Parathyroid adenoma (tissue), 2 donors: ENCODE measurements at regions not wholly inside any gene's neighbourhood (a gene's known extent, or its start where the extent isn't known, plus 50 kb on each side); places are given as distances from the start of the nearest gene placed in this dataset.

Experiments used
- H2AFZ ChIP-seq: fragments of 300-600 bp; sonication (generic); one replicate; pipeline ENCODE4 v1.7.0; 2017; ENCODE audit warnings: antibody characterized with exemption, mild to moderate bottlenecking
- H3K27ac ChIP-seq: fragments of 300-600 bp; sonication (generic); one replicate; pipeline ENCODE4 v1.7.0; 2017
- H3K27me3 ChIP-seq: fragments of 300-600 bp; sonication (generic); one replicate; pipeline ENCODE4 v1.7.0; 2017; ENCODE audit warnings: low read length; ENCODE audit not compliant: control insufficient read depth, insufficient read depth
- H3K36me3 ChIP-seq: fragments of 300-600 bp; sonication (generic); one replicate; pipeline ENCODE4 v1.7.0; 2017; ENCODE audit warnings: low read length; ENCODE audit not compliant: control insufficient read depth, insufficient read depth
- H3K4me1 ChIP-seq: fragments of 300-600 bp; sonication (generic); one replicate; pipeline ENCODE4 v1.7.0; 2017; ENCODE audit warnings: control low read depth
- H3K4me2 ChIP-seq: fragments of 300-600 bp; sonication (generic); one replicate; pipeline ENCODE4 v1.7.0; 2017; ENCODE audit warnings: low read length
- H3K4me3 ChIP-seq: fragments of 300-600 bp; sonication (generic); one replicate; pipeline ENCODE4 v1.7.0; 2017; ENCODE audit warnings: low read depth, low read length
- H3K79me2 ChIP-seq: fragments of 300-600 bp; sonication (generic); one replicate; pipeline ENCODE4 v1.7.0; 2017; ENCODE audit warnings: control low read depth
- H3K9ac ChIP-seq: fragments of 300-600 bp; sonication (generic); one replicate; pipeline ENCODE4 v1.7.0; 2017; ENCODE audit warnings: mild to moderate bottlenecking
- H3K9me3 ChIP-seq: fragments of 300-600 bp; sonication (generic); one replicate; pipeline ENCODE4 v1.7.0; 2017; ENCODE audit warnings: low read length; ENCODE audit not compliant: control insufficient read depth
- TF ChIP-seq, protein P1 (sequence below): fragments of 300-600 bp; sonication (generic); IDR thresholded peaks from one replicate; pipeline ENCODE4 v1.7.0; 2017; ENCODE audit warnings: antibody characterized with exemption, mild to moderate bottlenecking
- donor health status: primary hyperparathyroidism.

DNA sequence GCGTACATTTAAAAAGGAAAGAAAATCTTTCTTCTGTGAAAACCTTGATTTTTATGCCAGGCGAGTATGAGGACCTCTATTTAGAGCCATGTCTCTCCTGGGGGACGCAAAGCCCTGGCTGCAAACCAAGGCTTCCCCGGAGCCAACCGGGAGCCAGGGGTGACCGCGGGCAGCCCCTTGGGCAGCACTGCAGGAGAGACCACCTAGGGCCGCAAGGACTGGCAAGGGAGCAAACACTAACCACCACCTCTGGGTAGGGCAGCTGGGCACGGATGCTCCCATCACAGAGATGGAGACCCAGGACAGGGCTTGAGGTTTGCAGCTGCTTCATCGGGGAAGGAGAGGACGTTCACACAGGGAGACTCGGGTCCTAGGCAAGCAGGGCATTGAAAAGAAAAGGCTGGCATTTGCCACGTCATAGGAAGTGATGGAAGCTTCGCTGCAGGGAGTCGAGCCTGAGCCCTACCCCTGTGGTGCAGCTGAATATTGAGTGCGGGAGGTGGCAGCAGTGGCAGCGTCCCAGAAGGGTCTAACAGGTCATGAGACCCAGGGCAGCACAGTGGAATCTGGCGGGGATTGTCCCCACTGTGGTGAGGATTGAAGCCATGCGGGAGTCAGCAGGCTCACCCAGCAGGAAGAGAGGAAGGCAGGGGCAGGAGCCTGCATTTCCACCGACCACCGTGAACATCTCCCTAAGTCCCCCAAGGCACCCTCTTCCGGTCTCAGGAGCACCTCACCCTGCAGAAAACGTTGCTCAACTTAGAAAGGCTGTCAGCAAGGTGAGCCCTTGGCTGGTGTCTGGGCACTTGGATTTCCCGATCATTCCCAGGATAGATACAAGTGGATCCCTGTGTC, 156.2 kb upstream of the CST7 start:
- Histone ChIP-seq H3K9ac (no peak overlapping the region), H3K4me1 (no peaks in the 10 kb centered on the region), H3K79me2 (no peaks in the 10 kb centered on the region), H3K4me3 (no peak overlapping the region), H2AFZ (no peak overlapping the region), H3K27ac (no peak overlapping the region), H3K4me2 (no peak overlapping the region), H3K9me3 (no peaks in the 10 kb centered on the region), H3K27me3 (no peaks in the 10 kb centered on the region), H3K36me3 (no peaks in the 10 kb centered on the region)
- TF ChIP-seq, protein P1, sequence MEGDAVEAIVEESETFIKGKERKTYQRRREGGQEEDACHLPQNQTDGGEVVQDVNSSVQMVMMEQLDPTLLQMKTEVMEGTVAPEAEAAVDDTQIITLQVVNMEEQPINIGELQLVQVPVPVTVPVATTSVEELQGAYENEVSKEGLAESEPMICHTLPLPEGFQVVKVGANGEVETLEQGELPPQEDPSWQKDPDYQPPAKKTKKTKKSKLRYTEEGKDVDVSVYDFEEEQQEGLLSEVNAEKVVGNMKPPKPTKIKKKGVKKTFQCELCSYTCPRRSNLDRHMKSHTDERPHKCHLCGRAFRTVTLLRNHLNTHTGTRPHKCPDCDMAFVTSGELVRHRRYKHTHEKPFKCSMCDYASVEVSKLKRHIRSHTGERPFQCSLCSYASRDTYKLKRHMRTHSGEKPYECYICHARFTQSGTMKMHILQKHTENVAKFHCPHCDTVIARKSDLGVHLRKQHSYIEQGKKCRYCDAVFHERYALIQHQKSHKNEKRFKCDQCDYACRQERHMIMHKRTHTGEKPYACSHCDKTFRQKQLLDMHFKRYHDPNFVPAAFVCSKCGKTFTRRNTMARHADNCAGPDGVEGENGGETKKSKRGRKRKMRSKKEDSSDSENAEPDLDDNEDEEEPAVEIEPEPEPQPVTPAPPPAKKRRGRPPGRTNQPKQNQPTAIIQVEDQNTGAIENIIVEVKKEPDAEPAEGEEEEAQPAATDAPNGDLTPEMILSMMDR: no peak

DNA sequence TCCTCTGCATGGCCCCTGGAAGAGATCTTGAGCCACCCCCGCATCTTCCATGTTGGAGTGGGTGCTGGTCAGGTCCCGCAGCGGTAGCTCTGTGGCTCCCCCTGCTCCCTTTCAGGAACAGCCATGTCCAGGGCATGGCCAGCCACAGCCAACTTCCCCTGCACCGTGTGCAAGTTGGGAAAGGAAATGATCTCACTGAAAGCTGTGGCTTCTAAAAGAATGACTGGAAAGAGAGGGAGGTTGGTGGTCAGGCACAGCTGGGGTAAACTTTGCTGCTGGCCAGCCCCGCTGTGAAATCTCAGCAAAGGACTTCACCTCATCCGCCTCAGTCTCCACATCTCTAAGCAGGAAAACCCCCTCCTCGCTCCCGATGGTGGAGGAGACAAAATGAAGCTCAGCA, 153.6 kb upstream of the CST7 start:
- Histone ChIP-seq H3K27me3 (no peaks in the 10 kb centered on the region), H3K36me3 (no peaks in the 10 kb centered on the region), H3K4me1 (no peaks in the 10 kb centered on the region), H3K9me3 (no peaks in the 10 kb centered on the region), H3K9ac (no peak overlapping the region), H3K27ac (no peak overlapping the region), H3K4me3 (no peak overlapping the region), H3K4me2 (no peak overlapping the region), H2AFZ (no peak overlapping the region), H3K79me2 (no peaks in the 10 kb centered on the region)
- TF ChIP-seq, protein P1: no peak

DNA sequence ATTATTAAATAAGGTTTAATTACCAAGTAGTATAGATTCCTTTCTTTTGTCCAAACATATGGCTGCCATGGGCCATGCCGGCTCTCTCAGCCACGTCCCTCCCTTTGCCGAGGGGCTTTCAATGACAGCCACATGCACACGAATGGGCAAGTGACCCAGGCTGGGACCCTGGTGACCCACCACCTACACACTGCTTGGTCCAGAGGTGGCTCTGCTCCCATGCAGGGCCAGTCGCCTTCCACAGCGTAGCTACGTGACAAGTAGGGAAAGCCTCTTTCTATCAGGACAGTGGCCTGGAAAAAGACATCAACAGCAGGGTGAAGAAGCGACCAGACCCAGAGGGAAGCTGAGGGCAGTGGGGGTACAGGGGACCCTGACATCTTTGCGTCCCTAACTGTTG, 152.8 kb upstream of the CST7 start:
- no peaks in the 10 kb centered on the region for H3K9me3 ChIP-seq
- H3K27me3 ChIP-seq: no peaks in the 10 kb centered on the region
- no peak overlapping the region for H3K4me2 ChIP-seq
- H3K9ac ChIP-seq: no peak overlapping the region
- TF ChIP-seq, protein P1: no peak
- no peaks in the 10 kb centered on the region for H3K4me1 ChIP-seq
- no peak overlapping the region for H3K27ac ChIP-seq
- no peaks in the 10 kb centered on the region for H3K79me2 ChIP-seq
- no peaks in the 10 kb centered on the region for H3K36me3 ChIP-seq
- H3K4me3 ChIP-seq: no peak overlapping the region
- H2AFZ ChIP-seq: no peak overlapping the region

DNA sequence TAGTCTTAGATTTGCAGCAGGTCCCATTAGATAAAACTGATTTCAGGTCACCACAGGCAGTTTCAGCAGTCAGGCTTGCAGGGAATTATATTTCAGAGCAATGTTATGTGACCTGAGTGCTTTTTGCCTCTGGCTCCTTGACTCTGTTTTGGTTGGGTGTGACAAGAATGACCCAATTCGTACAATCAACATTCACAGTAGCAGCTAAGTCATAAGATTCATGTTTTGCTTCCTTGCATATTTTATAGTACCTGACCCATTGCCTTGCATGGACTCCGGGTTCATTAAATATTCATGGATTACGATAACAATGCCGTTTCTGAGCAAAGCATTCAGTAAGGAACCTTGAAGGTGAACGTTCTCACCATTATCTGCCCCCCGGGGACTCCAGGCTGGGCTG, 152.0 kb upstream of the CST7 start:
- no peak overlapping the region for H2AFZ ChIP-seq
- no peak overlapping the region for H3K9ac ChIP-seq
- H3K36me3 ChIP-seq: no peaks in the 10 kb centered on the region
- H3K4me2 ChIP-seq: no peak overlapping the region
- H3K27me3 ChIP-seq: no peaks in the 10 kb centered on the region
- no peaks in the 10 kb centered on the region for H3K9me3 ChIP-seq
- TF ChIP-seq, protein P1: no peak
- H3K4me1 ChIP-seq: no peaks in the 10 kb centered on the region
- no peak overlapping the region for H3K4me3 ChIP-seq
- no peak overlapping the region for H3K27ac ChIP-seq
- no peaks in the 10 kb centered on the region for H3K79me2 ChIP-seq
